HCT116 (cell line): ENCODE measurements at regions not wholly inside any gene's neighbourhood (a gene's known extent, or its start where the extent isn't known, plus 50 kb on each side); places are given as distances from the start of the nearest gene placed in this dataset.

Experiments used
- CEBPB ChIP-seq: IDR thresholded peaks from 2 replicates; pipeline ENCODE4 v1.6.1; 2012; ENCODE audit warnings: low read depth
- ELF1 ChIP-seq: IDR thresholded peaks from 2 replicates; pipeline ENCODE4 v1.6.1; 2012; ENCODE audit warnings: low read depth, borderline replicate concordance
- EZH2 ChIP-seq: fragments of 200-600 bp; sonication (generic); IDR thresholded peaks from 2 replicates; pipeline ENCODE4 v1.6.1; 2017; ENCODE audit warnings: antibody characterized with exemption, mixed run types
- POLR2A ChIP-seq: IDR thresholded peaks from 2 replicates; pipeline ENCODE4 v1.7.0; 2011; ENCODE audit warnings: borderline replicate concordance; ENCODE audit not compliant: insufficient read depth, insufficient read length; ENCODE audit errors: extremely low read depth
- TCF7L2 ChIP-seq: IDR thresholded peaks from 2 replicates; pipeline ENCODE4 v1.7.0; 2011; ENCODE audit warnings: borderline replicate concordance, inconsistent platforms; ENCODE audit not compliant: insufficient read depth, insufficient read length; ENCODE audit errors: extremely low read depth
- YY1 ChIP-seq: IDR thresholded peaks from 2 replicates; pipeline ENCODE4 v1.6.1; 2011; ENCODE audit warnings: low read length, low read depth, moderate library complexity, mild to moderate bottlenecking; ENCODE audit not compliant: insufficient replicate concordance; ENCODE audit errors: extremely low read depth
- ZNF274 ChIP-seq: fragments of 200-500 bp; sonication (Bioruptor generic); IDR thresholded peaks from 2 replicates; pipeline ENCODE4 v1.6.1; 2014; ENCODE audit warnings: mild to moderate bottlenecking, low read depth, low read length, inconsistent platforms
- TF ChIP-seq, protein P1 (sequence below), 3 experiments: fragments of 200-600 bp in 1 of 3; sonication (generic) in 1 of 3; IDR thresholded peaks in 2 of 3; conservative IDR thresholded peaks in 1 of 3; 2 replicates each; pipeline ENCODE4 v1.5.1; 2012 to 2017; ENCODE audit warnings: low read depth in 2 of 3, low read length in 2 of 3, antibody characterized with exemption in 1 of 3, borderline replicate concordance in 1 of 3, control low read depth in 1 of 3, mild to moderate bottlenecking in 1 of 3, mixed read lengths in 1 of 3, mixed run types in 1 of 3, moderate library complexity in 1 of 3; ENCODE audit not compliant: insufficient read depth in 1 of 3
- TF ChIP-seq, protein P2 (sequence below): IDR thresholded peaks from 2 replicates; pipeline ENCODE4 v1.6.1; 2012

DNA sequence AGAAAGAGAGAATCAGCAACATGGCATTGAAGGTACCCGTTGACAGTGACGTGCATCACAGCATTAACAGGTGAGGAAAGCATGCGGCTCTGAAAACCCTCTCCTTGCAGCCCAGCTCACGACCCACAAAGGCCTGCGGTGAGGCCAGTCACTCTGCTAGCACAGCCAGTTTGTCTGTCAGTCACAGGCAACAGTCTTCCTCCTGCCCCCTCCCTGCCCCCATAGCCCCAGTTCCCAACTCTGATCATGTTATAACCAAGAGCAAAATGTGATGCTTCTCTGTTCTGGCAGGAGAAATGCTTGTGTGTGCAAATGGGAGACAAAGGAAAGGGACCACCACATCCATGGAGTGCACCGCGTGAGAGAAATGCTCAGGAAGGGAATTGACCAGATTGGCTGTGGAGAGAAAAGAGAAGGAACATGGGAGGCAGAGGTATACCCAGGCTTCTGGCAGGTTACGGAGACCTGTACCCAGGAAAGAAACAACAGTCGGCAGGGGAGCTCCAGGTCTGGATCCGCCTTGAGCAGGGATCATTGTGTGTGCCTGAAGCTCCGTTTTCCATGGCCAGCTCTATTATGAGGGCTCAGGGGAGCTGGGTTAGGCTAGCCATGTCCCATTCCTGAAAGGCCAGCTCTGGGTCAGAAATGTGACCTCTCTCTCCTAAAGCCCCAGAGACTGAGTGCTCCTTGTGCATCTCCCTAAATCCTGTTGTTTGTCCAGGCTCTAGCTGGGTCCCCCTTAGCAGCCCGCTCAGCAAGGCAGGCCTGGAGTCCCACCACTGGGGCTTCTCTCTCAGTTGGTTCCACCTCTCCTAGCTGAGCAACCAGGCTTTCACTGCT is 139.7 kb upstream of the MAMLD1 start:
- TF ChIP-seq EZH2 (no peak), TCF7L2 (no peak), POLR2A (no peak), YY1 (no peak), ELF1 (no peak), CEBPB (no peak), ZNF274 (no peak)
- TF ChIP-seq, protein P1, sequence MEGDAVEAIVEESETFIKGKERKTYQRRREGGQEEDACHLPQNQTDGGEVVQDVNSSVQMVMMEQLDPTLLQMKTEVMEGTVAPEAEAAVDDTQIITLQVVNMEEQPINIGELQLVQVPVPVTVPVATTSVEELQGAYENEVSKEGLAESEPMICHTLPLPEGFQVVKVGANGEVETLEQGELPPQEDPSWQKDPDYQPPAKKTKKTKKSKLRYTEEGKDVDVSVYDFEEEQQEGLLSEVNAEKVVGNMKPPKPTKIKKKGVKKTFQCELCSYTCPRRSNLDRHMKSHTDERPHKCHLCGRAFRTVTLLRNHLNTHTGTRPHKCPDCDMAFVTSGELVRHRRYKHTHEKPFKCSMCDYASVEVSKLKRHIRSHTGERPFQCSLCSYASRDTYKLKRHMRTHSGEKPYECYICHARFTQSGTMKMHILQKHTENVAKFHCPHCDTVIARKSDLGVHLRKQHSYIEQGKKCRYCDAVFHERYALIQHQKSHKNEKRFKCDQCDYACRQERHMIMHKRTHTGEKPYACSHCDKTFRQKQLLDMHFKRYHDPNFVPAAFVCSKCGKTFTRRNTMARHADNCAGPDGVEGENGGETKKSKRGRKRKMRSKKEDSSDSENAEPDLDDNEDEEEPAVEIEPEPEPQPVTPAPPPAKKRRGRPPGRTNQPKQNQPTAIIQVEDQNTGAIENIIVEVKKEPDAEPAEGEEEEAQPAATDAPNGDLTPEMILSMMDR (IDR thresholded peaks at IDR 0.05 in 2 of 3, conservative IDR thresholded peaks at IDR 0.05 in 1 of 3; ENCODE audit: borderline replicate concordance in 1 of 3, insufficient read depth in 1 of 3, low read depth in 2 of 3, low read length in 2 of 3): no peak
- TF ChIP-seq, protein P2, sequence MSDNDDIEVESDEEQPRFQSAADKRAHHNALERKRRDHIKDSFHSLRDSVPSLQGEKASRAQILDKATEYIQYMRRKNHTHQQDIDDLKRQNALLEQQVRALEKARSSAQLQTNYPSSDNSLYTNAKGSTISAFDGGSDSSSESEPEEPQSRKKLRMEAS: no peak
